NT2/D1 (cell line): ENCODE measurements at regions not wholly inside any gene's neighbourhood (a gene's known extent, or its start where the extent isn't known, plus 50 kb on each side); places are given as distances from the start of the nearest gene placed in this dataset.

Experiments
- DNase-seq: peaks from one replicate; pipeline ENCODE4 v3.0.0-alpha.2; 2011; ENCODE audit warnings: low read depth, low spot score
- H3K27me3 ChIP-seq: 2 replicates; pipeline ENCODE4 v1.6.0; 2011; ENCODE audit warnings: mild to moderate bottlenecking; ENCODE audit not compliant: insufficient read length, insufficient read depth
- H3K36me3 ChIP-seq: 2 replicates; pipeline ENCODE4 v1.6.1; 2011; ENCODE audit warnings: mild to moderate bottlenecking, low read length, mixed read lengths; ENCODE audit not compliant: insufficient read depth, insufficient read length
- H3K4me1 ChIP-seq: 2 replicates; pipeline ENCODE4 v1.5.1; 2011; ENCODE audit not compliant: insufficient read depth, insufficient read length
- H3K4me3 ChIP-seq: 2 replicates; pipeline ENCODE4 v1.5.1; 2011; ENCODE audit warnings: low read depth; ENCODE audit not compliant: insufficient read length
- H3K9ac ChIP-seq: 2 replicates; pipeline ENCODE4 v1.6.0; 2011; ENCODE audit warnings: low read depth; ENCODE audit not compliant: insufficient read length
- H3K9me3 ChIP-seq: 2 replicates; pipeline ENCODE4 v1.5.1; 2011; ENCODE audit warnings: mild to moderate bottlenecking, low read length; ENCODE audit not compliant: insufficient read depth
- SUZ12 ChIP-seq: IDR thresholded peaks from 2 replicates; pipeline ENCODE4 v1.6.1; 2011; ENCODE audit not compliant: insufficient read length, insufficient read depth; ENCODE audit errors: extremely low read depth
- YY1 ChIP-seq: IDR thresholded peaks from 2 replicates; pipeline ENCODE4 v1.6.1; 2011; ENCODE audit not compliant: insufficient read length, insufficient read depth
- ZNF274 ChIP-seq: IDR thresholded peaks from 2 replicates; pipeline ENCODE4 v1.6.1; 2011; ENCODE audit warnings: mild to moderate bottlenecking, low read depth, low read length

GRCh38 chr9:3773362-3774060 lies 247.7 kb upstream of the RFX3 start:
- Histone ChIP-seq H3K4me3 (no peak overlapping the region), H3K9me3 (no peaks in the 10 kb centered on the region), H3K9ac (no peak overlapping the region), H3K4me1 (no peaks in the 10 kb centered on the region), H3K36me3 (no peaks in the 10 kb centered on the region), H3K27me3 (no peaks in the 10 kb centered on the region)
- TF ChIP-seq YY1 (no peak), SUZ12 (no peak), ZNF274 (no peak)
- no peak for DNase-seq

- Histone ChIP-seq H3K27me3 (no peaks in the 10 kb centered on the region), H3K9me3 (no peaks in the 10 kb centered on the region), H3K36me3 (no peaks in the 10 kb centered on the region), H3K4me1 (no peaks in the 10 kb centered on the region), H3K9ac (no peak overlapping the region), H3K4me3 (no peak overlapping the region)
- DNase-seq = no peak
- TF ChIP-seq YY1 (no peak), ZNF274 (no peak), SUZ12 (no peak)
Observed at GRCh38 chr9:3769646-3770045, 243.8 kb upstream of the RFX3 start.

- H3K36me3 ChIP-seq = no peaks in the 10 kb centered on the region
- H3K27me3 ChIP-seq = no peaks in the 10 kb centered on the region
- H3K4me3 ChIP-seq = no peak overlapping the region
- H3K9ac ChIP-seq = no peak overlapping the region
- TF ChIP-seq SUZ12 (no peak), YY1 (no peak), ZNF274 (no peak)
- H3K4me1 ChIP-seq = no peaks in the 10 kb centered on the region
- no peak for DNase-seq
- no peaks in the 10 kb centered on the region for H3K9me3 ChIP-seq
Observed at GRCh38 chr9:3768712-3769457, 243.1 kb upstream of the RFX3 start.

- H3K9me3 ChIP-seq = no peaks in the 10 kb centered on the region
- no peak for TF ChIP-seq ZNF274
- no peak for TF ChIP-seq YY1
- no peak for TF ChIP-seq SUZ12
- no peaks in the 10 kb centered on the region for H3K4me1 ChIP-seq
- no peak overlapping the region for H3K9ac ChIP-seq
- no peaks in the 10 kb centered on the region for H3K36me3 ChIP-seq
- no peak overlapping the region for H3K4me3 ChIP-seq
- no peaks in the 10 kb centered on the region for H3K27me3 ChIP-seq
- DNase-seq = no peak
Observed at GRCh38 chr9:3768286-3768685, 242.5 kb upstream of the RFX3 start.

GRCh38 chr9:3762076-3762475 lies 236.3 kb upstream of the RFX3 start:
- TF ChIP-seq ZNF274 (no peak), YY1 (no peak), SUZ12 (no peak)
- no peak for DNase-seq
- no peaks in the 10 kb centered on the region for H3K9me3 ChIP-seq

GRCh38 chr9:3760031-3760430 lies 234.2 kb upstream of the RFX3 start:
- H3K4me3 ChIP-seq = no peak overlapping the region
- no peak for TF ChIP-seq YY1
- no peak for TF ChIP-seq SUZ12
- no peak for TF ChIP-seq ZNF274
- no peaks in the 10 kb centered on the region for H3K36me3 ChIP-seq
- H3K4me1 ChIP-seq = peaks cover 2% of the 10 kb centered on the region
- H3K27me3 ChIP-seq = no peaks in the 10 kb centered on the region
- no peak overlapping the region for H3K9ac ChIP-seq
- DNase-seq = no peak
- no peaks in the 10 kb centered on the region for H3K9me3 ChIP-seq

More at GRCh38 chr9:3762076-3762475, 236.3 kb upstream of the RFX3 start:
- H3K4me3 ChIP-seq = no peak overlapping the region
- peaks cover 2% of the 10 kb centered on the region for H3K4me1 ChIP-seq
- H3K9ac ChIP-seq = no peak overlapping the region
- H3K36me3 ChIP-seq = no peaks in the 10 kb centered on the region
- no peaks in the 10 kb centered on the region for H3K27me3 ChIP-seq

GRCh38 chr9:3758816-3759576 lies 233.2 kb upstream of the RFX3 start:
- no peaks in the 10 kb centered on the region for H3K27me3 ChIP-seq
- TF ChIP-seq YY1 (no peak), ZNF274 (no peak), SUZ12 (no peak)
- no peaks in the 10 kb centered on the region for H3K36me3 ChIP-seq
- DNase-seq = no peak
- H3K9ac ChIP-seq = no peak overlapping the region
- H3K4me1 ChIP-seq = peaks cover 2% of the 10 kb centered on the region
- H3K9me3 ChIP-seq = no peaks in the 10 kb centered on the region
- H3K4me3 ChIP-seq = no peak overlapping the region
